ENCODE measurements at regions not wholly inside any gene's neighbourhood (a gene's known extent, or its start where the extent isn't known, plus 50 kb on each side); places are given as distances from the start of the nearest gene placed in this dataset.

DNA sequence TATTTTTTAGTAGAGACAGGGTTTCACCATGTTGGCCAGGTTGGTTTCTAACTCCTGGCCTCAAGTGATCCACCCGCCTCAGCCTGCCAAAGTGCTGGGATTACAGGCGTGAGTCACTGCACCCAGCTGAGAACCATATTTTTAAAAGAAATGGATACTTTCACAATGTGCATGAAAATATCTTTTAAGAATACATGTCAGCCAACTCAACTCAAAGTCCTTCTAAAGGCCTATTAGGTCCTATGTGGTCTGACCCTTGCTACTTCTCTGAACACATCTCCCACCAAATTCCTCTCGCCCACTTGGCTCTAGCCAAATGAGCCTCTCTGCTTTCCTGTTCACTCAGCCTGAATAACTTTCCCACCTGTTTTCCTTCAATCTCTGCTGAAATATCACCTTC is 119.6 kb downstream of the MTX2 start:
- no peak overlapping the region for H3K4me3 Mint-ChIP-seq
- H3K27me3 Mint-ChIP-seq, result peaks cover 14% of the 10 kb centered on the region
- no peaks in the 10 kb centered on the region for H3K9me3 Mint-ChIP-seq
- DNase-seq, result no peak
- H3K4me1 Mint-ChIP-seq, result no peaks in the 10 kb centered on the region
- no peak overlapping the region for H3K27ac Mint-ChIP-seq
- intact Hi-C loops (cut with micrococcal nuclease), result no loop called here
- no peaks in the 10 kb centered on the region for H3K36me3 Mint-ChIP-seq (ENCODE audit: low read depth)

DNA sequence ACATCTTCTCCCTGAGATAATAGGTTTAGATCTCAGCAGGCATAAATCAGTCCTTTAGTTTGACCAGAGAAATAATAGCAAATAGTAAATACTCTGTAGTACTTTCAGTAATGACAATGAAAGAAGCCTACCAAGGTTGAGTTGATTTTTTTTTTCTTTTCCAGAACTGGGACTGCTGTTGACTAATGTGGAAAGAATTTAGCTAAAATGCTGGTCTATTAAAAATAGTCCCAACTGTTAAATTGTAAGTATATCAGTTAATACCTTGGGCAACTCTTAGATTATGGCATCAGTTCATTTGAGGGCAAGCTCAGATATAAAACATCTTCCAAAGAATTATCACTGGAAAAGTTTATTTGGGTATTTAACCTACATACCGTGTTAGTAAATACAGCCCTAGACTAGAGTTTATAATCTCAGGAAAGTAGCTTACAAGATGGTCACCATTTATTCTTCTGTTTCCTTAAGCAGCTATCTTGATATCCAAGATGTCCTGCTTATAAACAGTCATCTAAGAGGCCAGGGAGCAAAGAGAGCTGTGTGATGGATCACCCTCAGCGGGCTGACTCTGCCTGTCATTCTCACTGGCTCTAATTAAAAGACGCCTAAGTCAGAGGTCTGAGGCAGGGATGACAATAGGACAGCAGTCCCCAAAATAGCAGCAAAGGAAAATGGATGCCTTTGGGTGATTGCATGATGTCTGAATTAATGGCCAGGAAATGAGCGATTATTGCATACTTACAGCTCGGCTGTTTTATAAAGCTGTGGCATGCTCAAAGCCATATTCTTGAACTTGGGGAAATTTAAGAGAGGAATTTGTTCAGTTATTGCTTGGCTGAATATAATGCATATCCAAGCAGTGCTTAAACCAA is 121.3 kb downstream of the MTX2 start:
- H3K36me3 Mint-ChIP-seq (ENCODE audit: low read depth), result no peaks in the 10 kb centered on the region
- peaks cover 14% of the 10 kb centered on the region for H3K27me3 Mint-ChIP-seq
- intact Hi-C loops (cut with micrococcal nuclease), result no loop called here
- H3K27ac Mint-ChIP-seq, result no peak overlapping the region
- no peak overlapping the region for H3K4me3 Mint-ChIP-seq
- no peaks in the 10 kb centered on the region for H3K9me3 Mint-ChIP-seq
- H3K4me1 Mint-ChIP-seq, result no peaks in the 10 kb centered on the region
- DNase-seq, result no peak

DNA sequence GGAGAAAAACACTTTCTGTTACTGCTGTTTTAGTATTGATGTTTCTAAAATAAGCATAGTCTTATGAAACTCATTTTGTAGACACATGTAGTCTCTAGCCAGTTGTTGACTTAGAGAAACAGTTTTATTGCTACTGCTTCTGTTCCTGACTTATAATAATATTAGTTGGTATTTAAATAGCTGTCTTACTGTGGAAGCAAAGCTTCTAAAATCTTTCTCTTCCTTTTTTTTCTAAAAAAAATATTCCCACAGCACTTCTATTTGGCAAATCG is 121.8 kb downstream of the MTX2 start:
- Mint-ChIP-seq H3K27me3 (peaks cover 14% of the 10 kb centered on the region), H3K36me3 (ENCODE audit: low read depth) (no peaks in the 10 kb centered on the region), H3K9me3 (no peaks in the 10 kb centered on the region), H3K4me3 (no peak overlapping the region), H3K4me1 (no peaks in the 10 kb centered on the region), H3K27ac (no peak overlapping the region)
- intact Hi-C loops (cut with micrococcal nuclease), result no loop called here
- no peak for DNase-seq

DNA sequence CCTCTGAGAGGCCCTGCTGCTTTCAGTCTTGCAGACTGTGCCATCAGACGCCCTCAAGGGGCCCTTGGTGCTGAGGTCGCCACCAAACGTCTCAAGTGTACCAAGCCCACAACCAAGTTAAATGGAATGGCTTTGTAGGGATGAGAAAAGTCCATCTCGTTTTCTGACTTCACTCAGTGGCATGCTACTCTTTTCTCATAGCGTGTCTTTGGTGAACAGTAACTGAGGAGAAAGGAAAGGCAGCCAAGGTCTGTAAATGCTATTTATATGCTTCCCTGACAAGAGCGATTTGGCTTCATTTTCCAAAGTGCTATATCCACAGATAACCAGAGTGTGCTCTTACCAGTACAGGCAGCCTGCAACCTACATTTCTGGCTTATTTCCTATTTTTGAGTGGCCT is 123.0 kb downstream of the MTX2 start:
- H3K27ac Mint-ChIP-seq, result no peak overlapping the region
- H3K9me3 Mint-ChIP-seq, result no peaks in the 10 kb centered on the region
- H3K4me3 Mint-ChIP-seq, result no peak overlapping the region
- no peak for DNase-seq
- peaks cover 12% of the 10 kb centered on the region for H3K27me3 Mint-ChIP-seq
- intact Hi-C loops (cut with micrococcal nuclease), result no loop called here
- no peaks in the 10 kb centered on the region for H3K36me3 Mint-ChIP-seq (ENCODE audit: low read depth)
- no peaks in the 10 kb centered on the region for H3K4me1 Mint-ChIP-seq

DNA sequence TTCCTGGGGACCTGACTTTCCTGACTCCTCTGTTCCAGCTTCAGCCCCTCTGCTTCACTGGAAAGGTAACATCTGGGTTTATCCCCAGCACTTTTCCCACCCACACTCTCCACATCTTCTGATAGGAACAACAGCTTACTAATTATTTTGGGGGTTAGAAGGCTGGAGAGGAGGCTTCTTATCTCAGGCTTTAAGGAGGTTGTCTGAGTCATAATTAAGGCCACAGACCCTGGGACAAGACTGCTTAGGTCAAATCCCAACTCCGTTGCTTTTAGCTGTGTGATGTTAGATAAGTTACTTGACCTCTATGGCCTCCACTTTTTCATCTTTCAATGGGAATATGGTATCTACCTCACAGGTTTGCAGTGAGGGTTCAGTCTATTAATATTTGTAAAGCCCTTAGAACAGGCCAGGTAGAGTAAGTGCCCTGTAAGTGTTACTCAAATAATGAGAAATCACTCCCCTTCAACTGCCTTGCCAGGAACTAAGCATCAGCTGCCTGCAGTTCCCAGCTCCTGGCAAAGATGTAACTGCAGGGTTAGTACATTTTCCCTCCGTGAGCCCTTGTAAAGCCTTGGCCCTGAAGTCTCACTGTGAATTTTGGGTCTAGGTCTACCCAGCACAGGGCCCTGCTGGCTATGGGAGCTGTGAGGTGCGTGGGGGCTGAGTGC is 123.6 kb downstream of the MTX2 start:
- Mint-ChIP-seq H3K4me1 (no peaks in the 10 kb centered on the region), H3K4me3 (no peak overlapping the region), H3K36me3 (ENCODE audit: low read depth) (no peaks in the 10 kb centered on the region), H3K27me3 (peaks cover 12% of the 10 kb centered on the region), H3K27ac (no peak overlapping the region), H3K9me3 (no peaks in the 10 kb centered on the region)
- DNase-seq, result no peak
- intact Hi-C loops (cut with micrococcal nuclease), result no loop called here

DNA sequence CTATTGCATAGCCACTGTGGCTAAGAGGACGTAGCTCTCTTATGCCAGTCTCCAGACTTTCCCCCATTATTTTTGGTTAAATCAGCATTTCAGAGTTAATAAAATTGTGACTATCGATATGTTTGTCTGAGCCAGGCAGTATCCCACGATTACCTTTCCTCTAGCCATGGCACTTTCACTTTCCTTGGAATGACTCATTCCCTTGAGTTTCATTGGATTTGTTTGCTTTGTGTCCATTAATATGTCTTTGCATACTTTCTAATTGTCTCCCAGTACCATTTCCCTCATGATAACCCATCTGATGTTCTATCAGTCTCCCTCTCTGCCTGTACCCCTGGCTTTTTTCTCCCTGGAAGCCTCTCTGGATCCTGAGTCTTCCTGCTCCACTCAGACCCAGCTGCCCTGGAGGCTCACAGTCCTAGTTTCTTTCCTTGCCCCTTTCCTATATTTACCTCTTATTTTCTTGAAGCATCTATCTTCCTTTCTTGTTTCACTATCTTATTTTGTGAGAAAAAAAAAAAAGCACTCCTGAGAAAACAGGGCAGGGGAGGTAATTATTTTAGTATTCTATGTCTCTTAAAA is 126.1 kb downstream of the MTX2 start:
- Mint-ChIP-seq H3K27me3 (peaks cover 16% of the 10 kb centered on the region), H3K9me3 (no peaks in the 10 kb centered on the region), H3K27ac (no peak overlapping the region), H3K36me3 (ENCODE audit: low read depth) (no peaks in the 10 kb centered on the region), H3K4me3 (no peak overlapping the region), H3K4me1 (no peaks in the 10 kb centered on the region)
- no peak for DNase-seq
- intact Hi-C loops (cut with micrococcal nuclease), result no loop called here

DNA sequence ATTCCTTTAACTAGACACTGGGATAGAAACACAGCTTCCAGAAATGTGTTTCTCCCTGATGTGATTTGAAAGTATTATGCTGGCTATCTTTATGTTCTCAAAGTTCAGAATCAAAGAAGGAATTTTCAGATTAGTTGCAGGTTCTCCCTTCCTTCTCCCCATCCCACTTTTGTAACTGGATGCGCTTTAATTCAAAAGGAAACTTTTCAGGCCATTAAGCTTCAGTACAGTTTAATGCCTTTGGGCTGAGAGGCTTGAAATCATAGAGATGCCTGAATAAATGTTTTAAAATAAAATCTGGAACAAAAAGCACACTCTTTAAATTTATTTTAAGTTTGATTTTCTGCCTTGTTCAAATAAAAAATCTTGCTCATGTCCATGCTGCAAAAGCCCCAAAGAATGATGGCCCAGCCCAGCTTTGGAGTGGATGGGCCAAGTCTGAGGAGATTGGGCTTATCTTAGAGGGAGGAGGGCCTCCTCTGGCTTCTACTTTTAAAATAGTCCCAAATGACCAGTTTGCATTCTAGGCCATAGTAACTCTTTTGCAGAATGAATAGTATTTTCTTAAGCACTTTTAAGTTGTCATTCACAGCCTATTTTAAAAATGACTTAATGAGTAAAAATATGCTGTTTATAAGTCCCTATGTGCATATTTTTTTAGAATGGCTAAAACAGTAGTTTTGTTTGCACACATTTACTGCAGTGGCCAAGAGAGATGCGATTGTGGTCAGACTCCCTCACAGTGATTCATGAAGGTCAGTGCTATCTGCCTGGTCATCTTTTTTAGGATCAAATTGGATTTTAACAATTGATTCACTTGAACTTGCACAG is 129.2 kb downstream of the MTX2 start:
- no peak overlapping the region for H3K27ac Mint-ChIP-seq
- peaks cover 20% of the 10 kb centered on the region for H3K27me3 Mint-ChIP-seq
- DNase-seq, result no peak
- no peaks in the 10 kb centered on the region for H3K36me3 Mint-ChIP-seq (ENCODE audit: low read depth)
- intact Hi-C loops (cut with micrococcal nuclease), result no loop called here
- H3K4me1 Mint-ChIP-seq, result no peaks in the 10 kb centered on the region
- H3K9me3 Mint-ChIP-seq, result no peaks in the 10 kb centered on the region
- no peak overlapping the region for H3K4me3 Mint-ChIP-seq

DNA sequence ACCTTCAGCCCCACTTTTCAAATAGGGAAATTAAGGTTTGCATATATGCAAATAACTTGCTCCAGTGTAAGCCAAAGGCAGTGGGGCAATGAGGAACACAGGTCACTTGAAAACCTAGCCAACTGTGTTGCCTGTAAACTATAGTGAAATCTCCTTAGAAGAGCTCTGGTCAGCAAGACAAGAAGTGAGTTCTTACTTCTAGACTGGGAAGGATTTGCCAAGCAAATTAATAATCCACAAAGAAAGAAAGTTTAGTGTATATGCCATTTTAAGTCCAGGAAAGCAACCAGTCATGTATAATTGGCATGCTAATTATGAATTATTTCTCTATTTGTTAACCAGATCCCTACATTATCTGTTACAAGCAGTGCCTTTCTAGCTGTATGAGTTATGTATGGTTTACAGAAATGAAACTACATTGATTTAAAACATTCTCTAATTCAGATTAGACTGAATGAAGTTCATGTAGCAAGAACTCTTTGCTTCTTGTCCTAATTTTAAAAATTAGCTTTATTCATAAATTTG is 129.9 kb downstream of the MTX2 start:
- Mint-ChIP-seq H3K9me3 (no peaks in the 10 kb centered on the region), H3K27ac (no peak overlapping the region), H3K27me3 (peaks cover 23% of the 10 kb centered on the region), H3K4me3 (no peak overlapping the region), H3K36me3 (ENCODE audit: low read depth) (no peaks in the 10 kb centered on the region), H3K4me1 (no peaks in the 10 kb centered on the region)
- intact Hi-C loops (cut with micrococcal nuclease), result no loop called here
- DNase-seq, result no peak

DNA sequence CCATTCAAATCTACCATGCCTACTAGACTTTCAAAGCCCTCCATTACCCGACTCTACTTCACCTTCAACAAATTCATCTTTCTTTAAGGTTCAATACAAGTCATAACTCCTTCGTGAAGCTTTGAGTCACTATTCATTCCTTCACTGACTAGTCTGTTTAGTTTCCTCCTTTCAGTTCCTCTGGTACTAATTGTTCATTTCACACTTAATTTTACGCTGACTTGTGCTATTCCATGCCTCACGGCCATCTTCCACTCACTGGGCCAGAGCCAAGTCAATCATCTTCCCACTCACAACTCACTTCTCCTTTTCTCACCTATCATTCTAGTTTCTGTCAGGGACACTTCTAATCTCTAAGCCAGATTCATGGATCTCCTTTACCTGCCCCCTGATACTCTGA is 136.2 kb downstream of the MTX2 start:
- no peak overlapping the region for H3K27ac Mint-ChIP-seq
- no peaks in the 10 kb centered on the region for H3K36me3 Mint-ChIP-seq (ENCODE audit: low read depth)
- DNase-seq, result no peak
- intact Hi-C loops (cut with micrococcal nuclease), result no loop called here
- no peaks in the 10 kb centered on the region for H3K9me3 Mint-ChIP-seq
- H3K27me3 Mint-ChIP-seq, result peaks cover 31% of the 10 kb centered on the region
- no peaks in the 10 kb centered on the region for H3K4me1 Mint-ChIP-seq
- H3K4me3 Mint-ChIP-seq, result no peak overlapping the region

DNA sequence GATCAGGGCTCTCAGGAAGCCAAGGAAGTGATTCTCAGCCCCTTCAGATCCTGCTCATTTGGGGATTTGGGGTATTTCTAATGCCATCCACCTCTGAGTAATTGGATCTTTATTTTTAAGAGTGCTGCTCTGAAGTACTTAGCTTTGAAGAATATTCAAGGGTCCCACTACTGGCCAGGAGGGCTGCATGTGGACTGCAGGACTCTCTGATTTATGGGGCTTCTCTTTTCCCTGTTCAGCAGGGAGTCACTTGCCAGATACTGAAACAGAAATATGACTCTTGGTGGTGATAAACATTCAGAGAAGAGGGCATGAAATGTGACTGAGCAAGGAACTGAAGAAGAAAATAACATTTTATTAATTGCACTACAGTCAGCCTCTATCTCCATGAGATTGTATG is 138.5 kb downstream of the MTX2 start:
- peaks cover 32% of the 10 kb centered on the region for H3K27me3 Mint-ChIP-seq

DNA sequence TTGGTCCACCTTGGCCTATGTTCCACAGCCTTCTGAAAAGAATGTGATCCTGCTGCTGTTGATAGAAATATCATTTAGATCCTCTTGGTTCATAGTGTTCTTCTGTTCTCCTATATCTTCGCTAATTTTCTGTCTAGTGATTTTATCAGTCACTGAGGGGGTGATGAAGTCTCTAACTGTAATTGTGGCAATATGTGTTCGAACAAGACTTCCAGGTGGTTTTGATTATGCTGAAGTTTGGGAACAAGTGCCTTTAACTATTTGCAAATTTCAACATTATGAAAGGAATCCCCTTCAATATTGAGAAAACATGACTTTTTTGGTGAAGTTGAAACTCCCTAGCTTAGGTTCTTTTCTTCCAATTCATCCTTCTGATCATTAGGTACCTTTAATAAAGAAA is 140.4 kb downstream of the MTX2 start:
- intact Hi-C loops (cut with micrococcal nuclease), result no loop called here
- H3K27me3 Mint-ChIP-seq, result peaks cover 30% of the 10 kb centered on the region
- no peaks in the 10 kb centered on the region for H3K36me3 Mint-ChIP-seq (ENCODE audit: low read depth)
- H3K9me3 Mint-ChIP-seq, result no peaks in the 10 kb centered on the region
- H3K4me1 Mint-ChIP-seq, result no peaks in the 10 kb centered on the region
- no peak for DNase-seq
- no peak overlapping the region for H3K27ac Mint-ChIP-seq
- no peak overlapping the region for H3K4me3 Mint-ChIP-seq

More for the DNA sequence above, 138.5 kb downstream of the MTX2 start:
- Mint-ChIP-seq H3K4me3 (no peak overlapping the region), H3K27ac (no peak overlapping the region), H3K4me1 (no peaks in the 10 kb centered on the region), H3K9me3 (no peaks in the 10 kb centered on the region), H3K36me3 (ENCODE audit: low read depth) (no peaks in the 10 kb centered on the region)
- no peak for DNase-seq
- intact Hi-C loops (cut with micrococcal nuclease), result no loop called here

DNA sequence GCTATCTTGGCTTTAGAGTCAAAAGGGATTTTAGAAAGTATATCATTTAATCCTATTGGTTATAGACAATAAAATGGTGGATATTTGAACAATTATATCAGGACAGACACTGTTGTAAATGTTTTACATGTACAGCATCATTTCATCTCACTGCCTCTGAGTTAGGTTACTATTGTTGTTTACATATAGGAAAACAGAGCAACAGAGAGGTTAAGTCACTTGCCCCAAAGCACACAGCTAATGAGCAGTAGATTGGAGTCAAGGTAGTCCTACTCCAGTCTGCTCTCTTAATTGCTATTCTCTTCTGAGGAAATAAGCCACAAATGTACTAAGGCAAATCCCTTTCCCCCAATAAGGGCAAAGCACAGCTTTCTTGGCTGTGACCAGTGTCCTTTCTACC is 142.9 kb downstream of the MTX2 start:
- intact Hi-C loops (cut with micrococcal nuclease), result no loop called here
- H3K4me3 Mint-ChIP-seq, result no peak overlapping the region
- H3K36me3 Mint-ChIP-seq (ENCODE audit: low read depth), result no peaks in the 10 kb centered on the region
- no peak for DNase-seq
- no peaks in the 10 kb centered on the region for H3K4me1 Mint-ChIP-seq
- no peaks in the 10 kb centered on the region for H3K9me3 Mint-ChIP-seq
- H3K27ac Mint-ChIP-seq, result no peak overlapping the region
- peaks cover 38% of the 10 kb centered on the region for H3K27me3 Mint-ChIP-seq

DNA sequence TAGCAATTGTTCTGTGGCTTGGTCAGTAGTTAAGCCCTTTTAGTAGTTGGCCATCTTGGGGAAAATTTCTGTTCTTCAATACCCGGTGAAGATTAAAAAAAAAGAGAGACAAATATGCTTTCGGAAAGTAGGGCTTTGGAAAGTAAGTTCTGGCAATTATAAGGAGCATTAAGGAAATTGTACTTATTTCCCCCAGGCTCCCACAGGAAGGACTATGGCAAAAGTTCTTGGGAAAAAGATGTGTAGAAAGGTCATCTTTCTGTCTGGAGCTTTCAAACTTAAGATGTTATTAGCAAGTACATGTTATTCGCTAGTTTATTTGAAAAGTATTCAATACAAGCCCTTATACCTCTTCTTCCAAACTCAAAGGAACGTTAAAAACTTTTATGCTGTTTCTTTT is 144.5 kb downstream of the MTX2 start:
- no peak for DNase-seq
- peaks cover 36% of the 10 kb centered on the region for H3K27me3 Mint-ChIP-seq
- H3K36me3 Mint-ChIP-seq (ENCODE audit: low read depth), result no peaks in the 10 kb centered on the region

DNA sequence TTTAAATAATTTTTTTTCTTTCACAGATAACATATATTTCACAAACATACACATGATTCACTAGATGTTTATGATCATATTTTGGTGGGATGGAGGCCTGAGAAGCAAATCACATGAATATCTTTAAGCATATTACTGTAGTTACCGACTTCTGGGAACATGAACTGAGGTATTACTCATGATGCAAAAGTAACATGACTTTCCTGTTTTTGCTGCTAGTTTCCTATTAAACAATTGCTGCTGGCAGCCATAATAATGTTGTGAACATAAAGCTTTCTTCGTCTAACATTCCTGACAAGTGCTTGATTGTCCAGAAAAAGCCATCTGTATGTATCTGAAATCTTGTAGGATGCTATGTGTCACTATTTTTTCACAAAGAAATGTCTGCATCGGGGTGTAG is 145.4 kb downstream of the MTX2 start:
- Mint-ChIP-seq H3K36me3 (ENCODE audit: low read depth) (no peaks in the 10 kb centered on the region), H3K4me1 (no peaks in the 10 kb centered on the region), H3K4me3 (no peak overlapping the region), H3K27me3 (peaks cover 32% of the 10 kb centered on the region), H3K9me3 (no peaks in the 10 kb centered on the region), H3K27ac (no peak overlapping the region)
- no peak for DNase-seq
- intact Hi-C loops (cut with micrococcal nuclease), result no loop called here

More for the DNA sequence above, 144.5 kb downstream of the MTX2 start:
- H3K4me1 Mint-ChIP-seq, result no peaks in the 10 kb centered on the region
- no peaks in the 10 kb centered on the region for H3K9me3 Mint-ChIP-seq
- H3K4me3 Mint-ChIP-seq, result no peak overlapping the region
- H3K27ac Mint-ChIP-seq, result no peak overlapping the region
- intact Hi-C loops (cut with micrococcal nuclease), result no loop called here

Data from activated CD4-positive, alpha-beta T cell treated with anti-CD3 and anti-CD28 coated beads, Interleukin-2, amount 10 ng/mL, durations not matched to agents 24 days and 14 days (primary cell).